Stimulated activated CD4-positive, alpha-beta T cell treated with anti-CD3 and anti-CD28 coated beads, TNF-alpha, amount 100 ng/mL, for 4 hours (primary cell): ENCODE measurements at regions not wholly inside any gene's neighbourhood (a gene's known extent, or its start where the extent isn't known, plus 50 kb on each side); places are given as distances from the start of the nearest gene placed in this dataset.
"Not testable (repeated sequence)": the region's sequence is repeated elsewhere in the genome, so short reads cannot be mapped to it uniquely, and the experiment has no call there.

ENCODE experiments used
- DNase-seq, 3 experiments: peaks; one replicate each; pipeline ENCODE4 v3.0.0-alpha.2; 2020; ENCODE audit warnings: low read depth in 3 of 3

- no peak for DNase-seq
Observed at GRCh38 chr16:80012586-80012985, 412.0 kb upstream of the MAF start.

- DNase-seq = no peak
Observed at GRCh38 chr16:80009971-80010659, 409.6 kb upstream of the MAF start.

GRCh38 chr16:80008857-80009256 is 408.3 kb upstream of the MAF start:
- no peak for DNase-seq

GRCh38 chr16:80007231-80007630 is 406.7 kb upstream of the MAF start:
- no peak for DNase-seq

GRCh38 chr16:80006241-80007215 is 406.0 kb upstream of the MAF start:
- no peak for DNase-seq

- DNase-seq = no peak
Observed at GRCh38 chr16:80004113-80004512, 403.6 kb upstream of the MAF start.

GRCh38 chr16:80002261-80002660 is 401.7 kb upstream of the MAF start:
- DNase-seq = no peak

GRCh38 chr16:79998143-79998542 is 397.6 kb upstream of the MAF start:
- no peak for DNase-seq

- DNase-seq = no peak
Observed at GRCh38 chr16:79997257-79997656, 396.7 kb upstream of the MAF start.

GRCh38 chr16:79996321-79996720 is 395.8 kb upstream of the MAF start:
- DNase-seq = no peak

GRCh38 chr16:79995315-79995714 is 394.8 kb upstream of the MAF start:
- DNase-seq = no peak

- no peak for DNase-seq
Observed at GRCh38 chr16:79994418-79994817, 393.9 kb upstream of the MAF start.

GRCh38 chr16:79993629-79994209 is 393.2 kb upstream of the MAF start:
- DNase-seq = no peak

- no peak for DNase-seq
Observed at GRCh38 chr16:79991969-79992368, 391.4 kb upstream of the MAF start.

GRCh38 chr16:79988721-79989220 is 388.2 kb upstream of the MAF start:
- DNase-seq = no peak

- no peak for DNase-seq
Observed at GRCh38 chr16:79988089-79988488, 387.6 kb upstream of the MAF start.

- DNase-seq = no peak
Observed at GRCh38 chr16:79986352-79986751, 385.8 kb upstream of the MAF start.

- DNase-seq = no peak
Observed at GRCh38 chr16:79985606-79986005, 385.1 kb upstream of the MAF start.

GRCh38 chr16:79984149-79984548 is 383.6 kb upstream of the MAF start:
- DNase-seq = not testable (repeated sequence)

GRCh38 chr16:79982862-79983261 is 382.3 kb upstream of the MAF start:
- DNase-seq = no peak

GRCh38 chr16:79982361-79982760 is 381.8 kb upstream of the MAF start:
- no peak for DNase-seq

GRCh38 chr16:79981814-79982213 is 381.3 kb upstream of the MAF start:
- no peak for DNase-seq
